ENCODE measurements at regions not wholly inside any gene's neighbourhood (a gene's known extent, or its start where the extent isn't known, plus 50 kb on each side); places are given as distances from the start of the nearest gene placed in this dataset.

DNA sequence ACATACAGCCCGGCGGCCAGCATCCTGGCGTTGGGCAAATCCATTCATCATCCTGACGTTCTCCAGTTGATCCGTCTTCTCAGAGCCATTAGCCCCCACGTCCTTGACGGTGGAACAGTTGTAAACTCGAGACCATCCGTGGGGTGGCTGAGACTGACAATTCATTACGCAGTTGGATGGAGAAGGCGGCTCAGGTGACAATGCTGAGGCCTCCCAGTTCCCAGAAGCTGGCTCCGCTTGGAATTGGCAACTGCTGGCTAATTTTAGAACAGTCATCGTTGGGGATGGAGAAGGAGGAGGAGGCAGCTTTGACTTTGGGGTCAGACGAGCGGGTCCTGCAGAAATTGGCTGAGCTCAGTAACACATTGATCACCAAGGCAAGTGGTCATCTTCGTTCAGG lies 186.5 kb downstream of the PHETA1 start:
- no peak overlapping the region for H3K4me3 ChIP-seq (ENCODE audit: low read length)
- no peak for DNase-seq (ENCODE audit: low read depth)
- TF ChIP-seq, protein P1, sequence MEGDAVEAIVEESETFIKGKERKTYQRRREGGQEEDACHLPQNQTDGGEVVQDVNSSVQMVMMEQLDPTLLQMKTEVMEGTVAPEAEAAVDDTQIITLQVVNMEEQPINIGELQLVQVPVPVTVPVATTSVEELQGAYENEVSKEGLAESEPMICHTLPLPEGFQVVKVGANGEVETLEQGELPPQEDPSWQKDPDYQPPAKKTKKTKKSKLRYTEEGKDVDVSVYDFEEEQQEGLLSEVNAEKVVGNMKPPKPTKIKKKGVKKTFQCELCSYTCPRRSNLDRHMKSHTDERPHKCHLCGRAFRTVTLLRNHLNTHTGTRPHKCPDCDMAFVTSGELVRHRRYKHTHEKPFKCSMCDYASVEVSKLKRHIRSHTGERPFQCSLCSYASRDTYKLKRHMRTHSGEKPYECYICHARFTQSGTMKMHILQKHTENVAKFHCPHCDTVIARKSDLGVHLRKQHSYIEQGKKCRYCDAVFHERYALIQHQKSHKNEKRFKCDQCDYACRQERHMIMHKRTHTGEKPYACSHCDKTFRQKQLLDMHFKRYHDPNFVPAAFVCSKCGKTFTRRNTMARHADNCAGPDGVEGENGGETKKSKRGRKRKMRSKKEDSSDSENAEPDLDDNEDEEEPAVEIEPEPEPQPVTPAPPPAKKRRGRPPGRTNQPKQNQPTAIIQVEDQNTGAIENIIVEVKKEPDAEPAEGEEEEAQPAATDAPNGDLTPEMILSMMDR (IDR thresholded peaks at IDR 0.05; ENCODE audit: insufficient read depth, low read depth, low read length, missing control alignments) = no peak

DNA sequence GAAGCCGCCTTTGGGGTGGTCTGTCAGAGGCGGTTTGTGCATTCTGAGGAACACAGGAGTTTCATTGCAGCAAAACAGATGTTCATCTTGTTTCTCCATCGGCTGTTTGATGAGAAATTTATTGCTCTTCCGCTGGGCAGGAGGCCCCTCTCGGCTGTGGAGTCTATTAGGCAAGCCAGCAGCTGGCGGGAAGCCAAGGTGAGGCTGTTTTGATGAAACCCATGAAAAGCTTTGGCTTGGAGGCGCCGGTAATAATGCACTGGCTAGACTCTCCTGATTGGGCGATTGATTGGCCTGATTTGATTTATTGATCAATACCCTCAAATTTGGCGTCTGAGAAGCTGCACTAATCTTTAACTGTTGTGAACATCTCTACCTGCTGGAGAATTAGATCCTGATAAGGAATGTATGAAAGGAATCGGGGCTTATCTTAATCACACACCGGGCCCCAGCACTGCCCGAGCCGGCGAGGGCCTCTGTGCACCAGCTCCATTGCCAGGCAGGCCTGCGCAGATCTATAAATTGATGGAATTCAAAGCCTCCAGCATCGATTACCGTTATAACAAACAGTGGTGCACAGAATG lies 187.7 kb downstream of the PHETA1 start:
- TF ChIP-seq, protein P1 (IDR thresholded peaks at IDR 0.05; ENCODE audit: insufficient read depth, low read depth, low read length, missing control alignments) = no peak

DNA sequence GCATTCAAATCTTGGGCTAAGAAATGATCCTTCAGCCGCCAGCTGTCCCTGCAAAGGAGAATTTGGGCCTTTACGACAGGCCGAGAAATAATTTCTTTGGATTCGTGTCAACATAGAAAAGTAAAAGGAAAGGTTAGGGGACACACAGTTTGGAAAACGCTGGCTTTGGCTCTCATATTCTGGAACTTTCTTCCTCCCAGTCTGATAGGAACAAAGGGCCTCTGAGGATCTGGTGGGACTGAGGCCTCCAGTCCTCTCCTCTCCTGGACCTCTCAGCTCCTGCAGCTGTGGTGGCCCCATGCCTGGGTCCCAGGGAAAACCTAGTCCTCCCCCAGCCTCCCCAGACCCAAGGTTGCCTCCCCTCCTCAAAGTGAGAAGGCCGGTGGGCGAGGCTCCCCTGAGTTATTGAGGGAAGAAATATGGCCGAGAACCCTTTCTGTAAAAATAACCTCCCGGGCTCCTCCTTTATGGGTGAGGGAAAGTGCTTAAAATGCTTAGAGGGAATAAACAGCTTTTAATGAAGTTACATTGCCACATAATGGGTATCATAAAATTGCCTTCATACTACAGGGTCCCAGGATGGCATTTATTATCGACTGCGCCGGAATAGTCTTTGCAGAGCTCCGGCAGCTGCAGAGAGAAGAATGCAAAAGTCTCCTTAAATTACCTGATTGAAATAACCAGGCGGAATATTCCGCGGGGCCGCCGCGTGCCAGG lies 188.3 kb downstream of the PHETA1 start:
- DNase-seq (ENCODE audit: low read depth) = no peak
- no peak overlapping the region for H3K4me3 ChIP-seq (ENCODE audit: low read length)

More for the DNA sequence above, 187.7 kb downstream of the PHETA1 start:
- no peak for DNase-seq (ENCODE audit: low read depth)
- no peak overlapping the region for H3K4me3 ChIP-seq (ENCODE audit: low read length)

DNA sequence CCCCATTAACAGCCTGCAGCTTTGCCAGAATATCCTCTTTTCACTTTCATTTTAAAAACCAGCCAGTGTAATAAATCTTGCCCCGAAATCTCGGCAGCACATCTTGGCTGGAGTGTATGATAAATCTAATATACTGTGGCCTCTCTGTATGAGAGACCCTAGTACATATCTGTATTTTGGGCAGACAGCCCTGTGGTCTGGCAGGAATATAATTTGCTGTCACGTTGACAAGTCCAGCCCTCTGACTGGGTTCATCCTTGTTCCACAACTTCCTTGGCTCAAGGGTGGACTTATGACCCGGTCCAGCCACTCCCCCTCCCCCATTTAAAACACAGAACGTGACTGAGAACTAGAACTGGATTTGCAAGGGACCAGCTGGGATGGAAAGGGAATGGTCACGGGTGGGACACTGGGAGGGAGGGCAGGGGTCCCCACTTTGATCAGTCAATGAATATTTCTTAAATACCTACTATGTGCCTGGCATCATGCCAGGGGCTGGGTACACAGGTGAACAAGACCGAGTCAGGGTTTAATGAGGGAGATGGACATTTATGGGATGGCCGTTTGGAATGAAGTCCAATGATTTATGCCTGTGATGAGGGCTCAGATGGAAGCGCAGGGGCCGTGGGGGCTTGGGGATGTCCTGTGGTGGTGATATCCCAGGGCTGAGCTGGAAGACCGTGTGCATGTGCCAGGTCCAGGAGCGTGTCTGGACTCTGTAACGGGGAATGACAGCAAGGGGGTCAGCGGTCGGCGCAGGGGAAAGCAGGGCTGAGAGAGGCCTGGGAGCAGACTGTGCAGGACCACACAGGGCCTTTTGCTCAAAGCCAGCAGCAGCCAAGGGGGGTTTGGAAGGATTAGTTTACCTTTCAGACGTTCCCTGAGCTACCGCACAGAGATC lies 190.5 kb downstream of the PHETA1 start:
- H3K4me3 ChIP-seq (ENCODE audit: low read length) = no peak overlapping the region
- no peak for DNase-seq (ENCODE audit: low read depth)
- TF ChIP-seq, protein P1 (IDR thresholded peaks at IDR 0.05; ENCODE audit: insufficient read depth, low read depth, low read length, missing control alignments) = no peak

More for the DNA sequence above, 188.3 kb downstream of the PHETA1 start:
- TF ChIP-seq, protein P1 (IDR thresholded peaks at IDR 0.05; ENCODE audit: insufficient read depth, low read depth, low read length, missing control alignments) = no peak

DNA sequence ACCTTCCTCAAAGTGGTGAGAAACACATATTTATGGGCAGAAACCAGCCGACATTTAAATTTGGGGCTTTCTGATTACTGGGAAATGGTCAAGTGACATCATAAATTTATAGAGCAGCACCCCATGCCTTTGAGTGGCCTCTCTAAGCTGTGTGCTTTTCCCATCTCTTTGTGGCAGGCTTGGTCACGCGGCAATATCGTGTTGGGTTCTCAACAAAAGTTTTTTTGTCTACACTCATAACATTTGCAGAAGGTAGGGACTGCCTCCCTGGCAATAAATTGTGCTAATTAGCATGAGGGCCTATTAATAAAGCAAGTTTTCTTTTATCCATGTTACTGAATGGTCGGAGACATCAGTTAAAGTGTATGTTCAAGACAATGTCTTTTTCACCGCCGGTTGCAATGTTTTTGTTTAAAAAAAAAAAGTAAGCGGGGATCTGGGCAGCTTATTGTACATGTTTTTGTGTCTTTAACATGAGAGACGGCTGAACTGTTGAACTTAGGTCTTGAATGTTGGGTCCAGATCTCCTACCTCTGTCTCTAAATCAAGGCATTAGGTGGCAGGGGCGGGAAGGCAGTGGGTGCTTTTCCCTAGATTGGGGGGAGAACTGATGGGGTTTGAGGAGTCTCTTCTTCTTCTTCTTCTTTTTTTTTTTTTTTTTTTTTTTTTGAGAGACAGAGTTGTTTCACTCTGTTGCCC lies 193.3 kb downstream of the PHETA1 start:
- no peak for DNase-seq (ENCODE audit: low read depth)
- TF ChIP-seq, protein P1 (IDR thresholded peaks at IDR 0.05; ENCODE audit: insufficient read depth, low read depth, low read length, missing control alignments) = no peak
- no peak overlapping the region for H3K4me3 ChIP-seq (ENCODE audit: low read length)

DNA sequence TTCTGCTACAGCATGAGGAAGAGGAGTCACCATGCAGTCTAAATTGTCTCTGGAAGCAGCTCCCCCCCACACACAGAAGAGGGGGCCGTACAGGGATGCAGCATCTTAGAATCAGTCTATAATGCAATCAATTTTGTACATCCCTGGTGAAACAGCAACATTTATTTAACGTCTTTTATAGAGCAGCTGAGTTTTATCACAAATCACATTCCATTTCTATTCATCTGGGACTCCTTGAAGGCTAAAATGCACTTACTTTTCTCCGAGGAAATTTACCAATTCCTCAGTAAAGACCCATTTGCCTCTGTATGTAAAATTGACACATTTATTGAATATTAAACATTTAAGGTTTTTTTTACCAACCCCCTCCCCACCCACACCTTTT lies 193.9 kb downstream of the PHETA1 start:
- DNase-seq (ENCODE audit: low read depth) = no peak
- TF ChIP-seq, protein P1 (IDR thresholded peaks at IDR 0.05; ENCODE audit: insufficient read depth, low read depth, low read length, missing control alignments) = no peak
- H3K4me3 ChIP-seq (ENCODE audit: low read length) = no peak overlapping the region
